Peyer's patch (tissue), 4 donors: ENCODE measurements at regions not wholly inside any gene's neighbourhood (a gene's known extent, or its start where the extent isn't known, plus 50 kb on each side); places are given as distances from the start of the nearest gene placed in this dataset.

Experiments
- DNase-seq, 3 donors: peaks; one replicate each; pipeline ENCODE4 v3.0.0-alpha.2; 2017 to 2019
- H3K27ac ChIP-seq, 4 donors: fragments of 200-600 bp; sonication (generic); one replicate each; pipeline ENCODE4 v1.5.1; 2016 to 2019
- H3K27me3 ChIP-seq, 2 donors: fragments of 200-600 bp; sonication (generic); one replicate each; pipeline ENCODE4 v1.5.1; 2019
- H3K36me3 ChIP-seq, 3 donors: fragments of 200-600 bp; sonication (generic); one replicate each; pipeline ENCODE4 v1.5.1; 2016 to 2019
- H3K4me1 ChIP-seq, 4 donors: fragments of 200-600 bp; sonication (generic); one replicate each; pipeline ENCODE4 v1.5.1; 2016 to 2019
- H3K4me3 ChIP-seq, 4 donors: fragments of 200-600 bp; sonication (generic); 1 replicate in 3 of 4; 2 replicates in 1 of 4; pipeline ENCODE4 v1.5.1; 2016 to 2019; ENCODE audit warnings: mild to moderate bottlenecking in 1 of 4
- H3K9me3 ChIP-seq, 4 donors: fragments of 200-600 bp; sonication (generic); one replicate each; pipeline ENCODE4 v1.5.1; 2016 to 2019; ENCODE audit warnings: mild to moderate bottlenecking in 1 of 4
- CTCF ChIP-seq, 6 experiments: fragments of 450-650 bp in 4 of 6; fragments of 200-600 bp in 2 of 6; sonication (generic) in 1 of 6; IDR thresholded peaks; one replicate each; pipeline ENCODE4 v1.5.1; 2017 to 2019; ENCODE audit warnings: antibody characterized with exemption in 6 of 6, mild to moderate bottlenecking in 3 of 6, moderate library complexity in 1 of 6
- POLR2A ChIP-seq, 2 donors: fragments of 450-650 bp; IDR thresholded peaks; one replicate each; pipeline ENCODE4 v1.5.1; 2017; ENCODE audit warnings: antibody characterized with exemption in 2 of 2, mild to moderate bottlenecking in 2 of 2, moderate library complexity in 2 of 2

GRCh38 chr20:60246751-60247150 is 288.5 kb downstream of the CDH26 start:
- DNase-seq: no peak
- Histone ChIP-seq H3K27me3 (no peaks in the 10 kb centered on the region), H3K4me1 (no peaks in the 10 kb centered on the region), H3K9me3 (no peaks in the 10 kb centered on the region), H3K36me3 (no peaks in the 10 kb centered on the region), H3K4me3 (no peak overlapping the region), H3K27ac (no peak overlapping the region)
- TF ChIP-seq CTCF (IDR thresholded peaks at IDR 0.05) (no peak), POLR2A (IDR thresholded peaks at IDR 0.05) (no peak)

- DNase-seq: no peak
- H3K27ac ChIP-seq: no peak overlapping the region
- TF ChIP-seq CTCF (IDR thresholded peaks at IDR 0.05): no peak
- TF ChIP-seq POLR2A (IDR thresholded peaks at IDR 0.05): no peak
- H3K27me3 ChIP-seq: no peaks in the 10 kb centered on the region
- H3K4me1 ChIP-seq: no peaks in the 10 kb centered on the region
- no peak overlapping the region for H3K4me3 ChIP-seq
- no peaks in the 10 kb centered on the region for H3K36me3 ChIP-seq
- H3K9me3 ChIP-seq: no peaks in the 10 kb centered on the region
These were observed 291.2 kb downstream of the CDH26 start for GRCh38 chr20:60249436-60249835.

- TF ChIP-seq CTCF (IDR thresholded peaks at IDR 0.05) (no peak), POLR2A (IDR thresholded peaks at IDR 0.05) (no peak)
These were observed 292.0 kb downstream of the CDH26 start for GRCh38 chr20:60250251-60250650.

GRCh38 chr20:60252866-60253265 is 294.6 kb downstream of the CDH26 start:
- no peaks in the 10 kb centered on the region for H3K4me1 ChIP-seq
- no peak for DNase-seq
- no peaks in the 10 kb centered on the region for H3K36me3 ChIP-seq
- H3K9me3 ChIP-seq: no peaks in the 10 kb centered on the region
- H3K4me3 ChIP-seq: no peak overlapping the region
- no peak overlapping the region for H3K27ac ChIP-seq
- no peak for TF ChIP-seq CTCF (IDR thresholded peaks at IDR 0.05)
- TF ChIP-seq POLR2A (IDR thresholded peaks at IDR 0.05): no peak
- H3K27me3 ChIP-seq: no peaks in the 10 kb centered on the region

More at GRCh38 chr20:60250251-60250650, 292.0 kb downstream of the CDH26 start:
- H3K27me3 ChIP-seq: no peaks in the 10 kb centered on the region
- H3K4me1 ChIP-seq: no peaks in the 10 kb centered on the region
- H3K36me3 ChIP-seq: no peaks in the 10 kb centered on the region
- H3K9me3 ChIP-seq: no peaks in the 10 kb centered on the region
- H3K27ac ChIP-seq: no peak overlapping the region
- no peak overlapping the region for H3K4me3 ChIP-seq
- DNase-seq: no peak

GRCh38 chr20:60253471-60253870 is 295.2 kb downstream of the CDH26 start:
- Histone ChIP-seq H3K4me1 (no peaks in the 10 kb centered on the region), H3K27me3 (no peaks in the 10 kb centered on the region), H3K4me3 (no peak overlapping the region), H3K9me3 (no peaks in the 10 kb centered on the region), H3K27ac (no peak overlapping the region), H3K36me3 (no peaks in the 10 kb centered on the region)
- TF ChIP-seq CTCF (IDR thresholded peaks at IDR 0.05): no peak
- TF ChIP-seq POLR2A (IDR thresholded peaks at IDR 0.05): no peak
- DNase-seq: no peak

- Histone ChIP-seq H3K4me3 (no peak overlapping the region), H3K36me3 (no peaks in the 10 kb centered on the region), H3K27me3 (no peaks in the 10 kb centered on the region), H3K27ac (no peak overlapping the region), H3K4me1 (no peaks in the 10 kb centered on the region), H3K9me3 (no peaks in the 10 kb centered on the region)
- TF ChIP-seq CTCF (IDR thresholded peaks at IDR 0.05) (no peak), POLR2A (IDR thresholded peaks at IDR 0.05) (no peak)
- no peak for DNase-seq
These were observed 296.7 kb downstream of the CDH26 start for GRCh38 chr20:60254901-60255411.
